ENCODE measurements at regions not wholly inside any gene's neighbourhood (a gene's known extent, or its start where the extent isn't known, plus 50 kb on each side); places are given as distances from the start of the nearest gene placed in this dataset.

DNA sequence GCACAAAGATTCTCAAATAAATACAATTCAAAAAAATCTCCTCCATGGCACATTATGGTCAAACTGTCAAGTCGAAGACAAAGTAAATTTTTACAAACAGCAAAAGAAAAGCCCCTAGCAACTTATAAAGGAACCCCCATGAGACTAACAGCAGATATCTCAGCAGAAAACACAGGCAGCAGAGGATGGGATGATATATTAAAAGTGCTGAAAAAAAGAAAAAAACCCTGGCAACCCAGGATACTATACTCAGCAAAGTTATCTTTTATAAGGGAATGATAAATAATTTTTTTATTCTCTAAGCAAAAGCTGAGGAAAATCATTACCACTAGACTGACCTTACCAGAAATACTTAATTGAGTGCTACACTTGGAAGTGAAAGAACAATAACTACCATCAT lies 326.4 kb downstream of the CYRIA start:
- Histone ChIP-seq H3K4ac (ENCODE audit: low read depth, low read length) (no peak overlapping the region), H2AFZ (ENCODE audit: low read length) (no peak overlapping the region), H3K23me2 (ENCODE audit: insufficient read length, low read depth, low read length, poor library complexity, severe bottlenecking) (no peaks in the 10 kb centered on the region), H3K9ac (ENCODE audit: extremely low read depth, insufficient read length, low read length) (no peak overlapping the region), H3K14ac (ENCODE audit: insufficient read depth, low read length) (no peak overlapping the region), H4K8ac (replicated peaks; ENCODE audit: insufficient read length, low read depth, low read length) (no peak overlapping the region), H2BK20ac (ENCODE audit: low read depth, low read length, poor library complexity, severe bottlenecking) (no peak overlapping the region), H2AK5ac (ENCODE audit: insufficient read length, low read length) (no peak overlapping the region), H3K4me2 (ENCODE audit: insufficient read depth, insufficient read length, low read length) (no peak overlapping the region), H3K27ac (ENCODE audit: insufficient read length, low read depth, low read length) (no peak overlapping the region), H2BK120ac (ENCODE audit: low read depth, low read length, poor library complexity, severe bottlenecking) (no peak overlapping the region), H3K4me1 (ENCODE audit: insufficient read depth, low read length) (no peaks in the 10 kb centered on the region), H3K27me3 (ENCODE audit: insufficient read depth, low read length) (no peaks in the 10 kb centered on the region), H3K18ac (ENCODE audit: insufficient read length, low read depth, low read length) (no peak overlapping the region), H2BK5ac (ENCODE audit: insufficient read length, low read length) (no peak overlapping the region), H3K79me2 (ENCODE audit: insufficient read depth, low read length) (no peaks in the 10 kb centered on the region), H3T11ph (ENCODE audit: low read length) (no peak overlapping the region), H3K9me3 (ENCODE audit: control insufficient read depth, low read depth, low read length) (no peaks in the 10 kb centered on the region), H2BK12ac (ENCODE audit: insufficient read length, low read depth, low read length) (no peak overlapping the region), H3K79me1 (ENCODE audit: insufficient read depth, low read depth, low read length, poor library complexity, severe bottlenecking) (no peaks in the 10 kb centered on the region), H4K91ac (ENCODE audit: insufficient read length, low read depth, low read length) (no peak overlapping the region), H3K23ac (ENCODE audit: insufficient read length, low read depth, low read length) (no peak overlapping the region), H2BK15ac (ENCODE audit: low read depth, low read length) (no peak overlapping the region), H3K56ac (ENCODE audit: insufficient read length, low read depth, low read length) (no peak overlapping the region), H4K20me1 (ENCODE audit: control insufficient read depth, insufficient read depth, insufficient read length) (no peaks in the 10 kb centered on the region), H4K5ac (ENCODE audit: insufficient read length, low read depth, low read length) (no peak overlapping the region)
- TF ChIP-seq, protein P1, sequence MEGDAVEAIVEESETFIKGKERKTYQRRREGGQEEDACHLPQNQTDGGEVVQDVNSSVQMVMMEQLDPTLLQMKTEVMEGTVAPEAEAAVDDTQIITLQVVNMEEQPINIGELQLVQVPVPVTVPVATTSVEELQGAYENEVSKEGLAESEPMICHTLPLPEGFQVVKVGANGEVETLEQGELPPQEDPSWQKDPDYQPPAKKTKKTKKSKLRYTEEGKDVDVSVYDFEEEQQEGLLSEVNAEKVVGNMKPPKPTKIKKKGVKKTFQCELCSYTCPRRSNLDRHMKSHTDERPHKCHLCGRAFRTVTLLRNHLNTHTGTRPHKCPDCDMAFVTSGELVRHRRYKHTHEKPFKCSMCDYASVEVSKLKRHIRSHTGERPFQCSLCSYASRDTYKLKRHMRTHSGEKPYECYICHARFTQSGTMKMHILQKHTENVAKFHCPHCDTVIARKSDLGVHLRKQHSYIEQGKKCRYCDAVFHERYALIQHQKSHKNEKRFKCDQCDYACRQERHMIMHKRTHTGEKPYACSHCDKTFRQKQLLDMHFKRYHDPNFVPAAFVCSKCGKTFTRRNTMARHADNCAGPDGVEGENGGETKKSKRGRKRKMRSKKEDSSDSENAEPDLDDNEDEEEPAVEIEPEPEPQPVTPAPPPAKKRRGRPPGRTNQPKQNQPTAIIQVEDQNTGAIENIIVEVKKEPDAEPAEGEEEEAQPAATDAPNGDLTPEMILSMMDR (conservative IDR thresholded peaks at IDR 0.05) = no peak
- Mint-ChIP-seq H3K9me3 (peaks cover 8 to 12% of the 10 kb centered on the region in 2 experiments), H3K27ac (no peak overlapping the region), H3K36me3 (ENCODE audit: insufficient read depth in 1 of 3, low read depth in 3 of 3) (peaks cover 0 to 6% (median 0%) of the 10 kb centered on the region in 3 experiments; a peak in 2 of 7 replicates), H3K27me3 (ENCODE audit: low read depth) (no peaks in the 10 kb centered on the region; the same call in 1 of the 2 replicates), H3K4me3 (no peak overlapping the region), H3K4me1 (peaks cover 3 to 9% of the 10 kb centered on the region in 2 experiments; a peak in 1 of 4 replicates)
- no peak for DNase-seq
- WGBS (ENCODE audit: extremely low coverage, insufficient read length, low lambda C conversion rate) = no CpG with 5 or more reads among the region's 1 CpG

All from H9 (cell line).